WTC11 (cell line): ENCODE measurements at regions not wholly inside any gene's neighbourhood (a gene's known extent, or its start where the extent isn't known, plus 50 kb on each side); places are given as distances from the start of the nearest gene placed in this dataset.

Source experiments
- ATAC-seq: fragments of 200-7000 bp; cut with Tn5 transposase; 2 replicates; pipeline ENCODE4 v1.10.0; 2021; ENCODE audit warnings: mild to moderate bottlenecking, moderate library complexity
- CTCF ChIA-PET: fragments of 300-600 bp; sonication (Branson Sonifier 250); formaldehyde crosslinking; loops from one replicate; lab custom pipeline; 2021; ENCODE audit warnings: antibody characterized with exemption; lab: Charles Lee
- POLR2A ChIA-PET: fragments of 350-600 bp; sonication (Branson Sonifier 250); formaldehyde crosslinking; loops from one replicate; lab custom pipeline; 2021; ENCODE audit warnings: antibody characterized with exemption; lab: Charles Lee
- DNase-seq: peaks from one replicate; pipeline ENCODE4 v3.0.0; 2021; ENCODE audit warnings: low spot score
- H3K27ac Mint-ChIP-seq: 2 replicates; pipeline ENCODE4 v1.8.0; 2021; ENCODE audit warnings: mixed read lengths
- H3K27me3 Mint-ChIP-seq: 2 replicates; pipeline ENCODE4 v1.8.0; 2021; ENCODE audit warnings: low read depth, mild to moderate bottlenecking, moderate library complexity, mixed read lengths
- H3K36me3 Mint-ChIP-seq: 2 replicates; pipeline ENCODE4 v1.8.0; 2021; ENCODE audit warnings: mixed read lengths
- H3K4me1 Mint-ChIP-seq: 2 replicates; pipeline ENCODE4 v1.8.0; 2022; ENCODE audit warnings: mixed read lengths
- H3K4me3 Mint-ChIP-seq: 2 replicates; pipeline ENCODE4 v1.8.0; 2021; ENCODE audit warnings: mild to moderate bottlenecking, moderate library complexity, mixed read lengths
- H3K9me3 Mint-ChIP-seq: 2 replicates; pipeline ENCODE4 v1.8.0; 2021; ENCODE audit warnings: mixed read lengths
- ARID4B ChIP-seq: sonication (generic); formaldehyde crosslinking; IDR thresholded peaks from 2 replicates; pipeline ENCODE4 v1.8.0; 2023; ENCODE audit warnings: missing genetic modification reagents, mild to moderate bottlenecking, borderline replicate concordance
- CREM ChIP-seq: sonication (generic); formaldehyde crosslinking; IDR thresholded peaks from 2 replicates; pipeline ENCODE4 v1.8.1; 2022; ENCODE audit warnings: mild to moderate bottlenecking, missing genetic modification reagents, moderate library complexity
- ESRRA ChIP-seq: sonication (generic); formaldehyde crosslinking; IDR thresholded peaks from 2 replicates; pipeline ENCODE4 v1.8.1; 2022; ENCODE audit warnings: mild to moderate bottlenecking, missing genetic modification reagents, borderline replicate concordance
- ETV6 ChIP-seq: sonication (generic); formaldehyde crosslinking; IDR thresholded peaks from 2 replicates; pipeline ENCODE4 v1.8.1; 2022; ENCODE audit warnings: mild to moderate bottlenecking, missing genetic modification reagents
- GABPB1 ChIP-seq: sonication (generic); formaldehyde crosslinking; IDR thresholded peaks from 2 replicates; pipeline ENCODE4 v1.8.1; 2023; ENCODE audit warnings: mild to moderate bottlenecking, missing genetic modification reagents
- GTF2I ChIP-seq: fragments of 250-450 bp; sonication (Bioruptor Pico); conservative IDR thresholded peaks from 2 replicates; pipeline ENCODE4 v1.4.0; 2021; ENCODE audit warnings: mild to moderate bottlenecking
- RELA ChIP-seq: sonication (generic); formaldehyde crosslinking; IDR thresholded peaks from 2 replicates; pipeline ENCODE4 v1.8.1; 2022; ENCODE audit warnings: missing genetic modification reagents, mild to moderate bottlenecking, borderline replicate concordance
- RORB ChIP-seq: fragments of 250-450 bp; sonication (Bioruptor Pico); IDR thresholded peaks from 2 replicates; pipeline ENCODE4 v1.9.0; 2021; ENCODE audit warnings: mild to moderate bottlenecking
- SOX15 ChIP-seq: fragments of 250-450 bp; sonication (Bioruptor Pico); IDR thresholded peaks from 2 replicates; pipeline ENCODE4 v1.9.0; 2021; ENCODE audit warnings: mild to moderate bottlenecking
- STAT6 ChIP-seq: sonication (generic); formaldehyde crosslinking; conservative IDR thresholded peaks from 2 replicates; pipeline ENCODE4 v1.8.1; 2023; ENCODE audit warnings: mild to moderate bottlenecking, low read depth, missing genetic modification reagents, moderate library complexity
- TEAD4 ChIP-seq: sonication (generic); formaldehyde crosslinking; IDR thresholded peaks from 2 replicates; pipeline ENCODE4 v1.8.0; 2022; ENCODE audit warnings: mild to moderate bottlenecking, missing genetic modification reagents
- ZNF263 ChIP-seq: sonication (generic); formaldehyde crosslinking; IDR thresholded peaks from 2 replicates; pipeline ENCODE4 v1.8.1; 2022; ENCODE audit warnings: low read depth, mild to moderate bottlenecking, moderate library complexity, missing genetic modification reagents
- ZNF416 ChIP-seq: fragments of 250-450 bp; sonication (Bioruptor Pico); IDR thresholded peaks from 2 replicates; pipeline ENCODE4 v1.9.0; 2021; ENCODE audit warnings: mild to moderate bottlenecking, inconsistent platforms
- TF ChIP-seq, protein P1 (sequence below): fragments of 250-450 bp; sonication (Bioruptor Pico); IDR thresholded peaks from 2 replicates; pipeline ENCODE4 v1.9.0; 2021; ENCODE audit warnings: mild to moderate bottlenecking, borderline replicate concordance

- Mint-ChIP-seq H3K27ac (no peak overlapping the region), H3K27me3 (no peaks in the 10 kb centered on the region), H3K4me3 (no peak overlapping the region), H3K9me3 (peaks cover 4% of the 10 kb centered on the region), H3K4me1 (0 out of 2 replicates have a peak, but pooled peaks cover 4% of the 10 kb centered on the region)
- CTCF ChIA-PET, result no interaction called here
- ATAC-seq (no peak), DNase-seq (no peak)
- TF ChIP-seq ETV6 (CRISPR knock-in tag) (no peak), TEAD4 (CRISPR knock-in tag) (no peak), RORB (CRISPR knock-in tag) (no peak), SOX15 (CRISPR knock-in tag) (no peak), ZNF416 (CRISPR knock-in tag) (no peak), GABPB1 (CRISPR knock-in tag) (no peak), STAT6 (CRISPR knock-in tag) (no peak), CREM (CRISPR knock-in tag) (no peak), GTF2I (CRISPR knock-in tag) (no peak), ESRRA (CRISPR knock-in tag) (no peak), RELA (CRISPR knock-in tag) (no peak)
- TF ChIP-seq, protein P1, sequence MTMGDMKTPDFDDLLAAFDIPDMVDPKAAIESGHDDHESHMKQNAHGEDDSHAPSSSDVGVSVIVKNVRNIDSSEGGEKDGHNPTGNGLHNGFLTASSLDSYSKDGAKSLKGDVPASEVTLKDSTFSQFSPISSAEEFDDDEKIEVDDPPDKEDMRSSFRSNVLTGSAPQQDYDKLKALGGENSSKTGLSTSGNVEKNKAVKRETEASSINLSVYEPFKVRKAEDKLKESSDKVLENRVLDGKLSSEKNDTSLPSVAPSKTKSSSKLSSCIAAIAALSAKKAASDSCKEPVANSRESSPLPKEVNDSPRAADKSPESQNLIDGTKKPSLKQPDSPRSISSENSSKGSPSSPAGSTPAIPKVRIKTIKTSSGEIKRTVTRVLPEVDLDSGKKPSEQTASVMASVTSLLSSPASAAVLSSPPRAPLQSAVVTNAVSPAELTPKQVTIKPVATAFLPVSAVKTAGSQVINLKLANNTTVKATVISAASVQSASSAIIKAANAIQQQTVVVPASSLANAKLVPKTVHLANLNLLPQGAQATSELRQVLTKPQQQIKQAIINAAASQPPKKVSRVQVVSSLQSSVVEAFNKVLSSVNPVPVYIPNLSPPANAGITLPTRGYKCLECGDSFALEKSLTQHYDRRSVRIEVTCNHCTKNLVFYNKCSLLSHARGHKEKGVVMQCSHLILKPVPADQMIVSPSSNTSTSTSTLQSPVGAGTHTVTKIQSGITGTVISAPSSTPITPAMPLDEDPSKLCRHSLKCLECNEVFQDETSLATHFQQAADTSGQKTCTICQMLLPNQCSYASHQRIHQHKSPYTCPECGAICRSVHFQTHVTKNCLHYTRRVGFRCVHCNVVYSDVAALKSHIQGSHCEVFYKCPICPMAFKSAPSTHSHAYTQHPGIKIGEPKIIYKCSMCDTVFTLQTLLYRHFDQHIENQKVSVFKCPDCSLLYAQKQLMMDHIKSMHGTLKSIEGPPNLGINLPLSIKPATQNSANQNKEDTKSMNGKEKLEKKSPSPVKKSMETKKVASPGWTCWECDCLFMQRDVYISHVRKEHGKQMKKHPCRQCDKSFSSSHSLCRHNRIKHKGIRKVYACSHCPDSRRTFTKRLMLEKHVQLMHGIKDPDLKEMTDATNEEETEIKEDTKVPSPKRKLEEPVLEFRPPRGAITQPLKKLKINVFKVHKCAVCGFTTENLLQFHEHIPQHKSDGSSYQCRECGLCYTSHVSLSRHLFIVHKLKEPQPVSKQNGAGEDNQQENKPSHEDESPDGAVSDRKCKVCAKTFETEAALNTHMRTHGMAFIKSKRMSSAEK (CRISPR knock-in tag), result no peak
- TF ChIP-seq, all 79 proteins: peak for 0
- H3K36me3 Mint-ChIP-seq, result no peaks in the 10 kb centered on the region
- POLR2A ChIA-PET, result no interaction called here
Observed at GRCh38 chr10:62561151-62561550, 187.0 kb downstream of the ZNF365 start.

GRCh38 chr10:62562101-62562500 is 187.9 kb downstream of the ZNF365 start:
- DNase-seq, result no peak
- no peaks in the 10 kb centered on the region for H3K27me3 Mint-ChIP-seq
- TF ChIP-seq ZNF263 (CRISPR knock-in tag), result no peak
- no peak for TF ChIP-seq ARID4B (CRISPR knock-in tag)
- CTCF ChIA-PET, result no interaction called here
- ATAC-seq, result no peak
- 0 out of 2 replicates have a peak, but pooled peaks cover 4% of the 10 kb centered on the region for H3K4me1 Mint-ChIP-seq
- H3K27ac Mint-ChIP-seq, result no peak overlapping the region
- no peak overlapping the region for H3K4me3 Mint-ChIP-seq
- H3K9me3 Mint-ChIP-seq, result peaks cover 4% of the 10 kb centered on the region
- POLR2A ChIA-PET, result no interaction called here
- no peaks in the 10 kb centered on the region for H3K36me3 Mint-ChIP-seq
